GM19025 (cell line): ENCODE measurements at regions not wholly inside any gene's neighbourhood (a gene's known extent, or its start where the extent isn't known, plus 50 kb on each side); places are given as distances from the start of the nearest gene placed in this dataset.

Source experiments
- ATAC-seq: cut with Tn5 transposase; IDR thresholded peaks from one replicate; pipeline ENCODE4 v1.9.1; 2021; ENCODE audit warnings: mild to moderate bottlenecking, low read depth, moderate library complexity; ENCODE audit not compliant: unreplicated experiment

- no peak for ATAC-seq
These were observed 314.8 kb downstream of the DIPK2A start for GRCh38 chr3:144286235-144286910.

GRCh38 chr3:144287001-144287400 lies 315.4 kb downstream of the DIPK2A start:
- ATAC-seq, result no peak

GRCh38 chr3:144289057-144289456 lies 317.4 kb downstream of the DIPK2A start:
- no peak for ATAC-seq

GRCh38 chr3:144294659-144295538 lies 323.3 kb downstream of the DIPK2A start:
- ATAC-seq, result peak; percentile 66

- no peak for ATAC-seq
These were observed 324.0 kb downstream of the DIPK2A start for GRCh38 chr3:144295613-144296012.

- ATAC-seq, result no peak
These were observed 325.2 kb downstream of the DIPK2A start for GRCh38 chr3:144296808-144297207.

GRCh38 chr3:144301863-144302262 lies 330.2 kb downstream of the DIPK2A start:
- ATAC-seq, result no peak

- no peak for ATAC-seq
These were observed 336.3 kb downstream of the DIPK2A start for GRCh38 chr3:144307951-144308350.

GRCh38 chr3:144308396-144308795 lies 336.8 kb downstream of the DIPK2A start:
- ATAC-seq, result no peak

- no peak for ATAC-seq
These were observed 341.1 kb downstream of the DIPK2A start for GRCh38 chr3:144312702-144313101.

- ATAC-seq, result no peak
These were observed 343.3 kb downstream of the DIPK2A start for GRCh38 chr3:144314946-144315345.

GRCh38 chr3:144317961-144318360 lies 346.3 kb downstream of the DIPK2A start:
- ATAC-seq, result no peak

GRCh38 chr3:144324076-144324475 lies 352.5 kb downstream of the DIPK2A start:
- no peak for ATAC-seq

GRCh38 chr3:144332868-144333267 lies 361.2 kb downstream of the DIPK2A start:
- ATAC-seq, result no peak

- ATAC-seq, result no peak
These were observed 369.8 kb downstream of the DIPK2A start for GRCh38 chr3:144341471-144341870.

GRCh38 chr3:144343343-144343742 lies 371.7 kb downstream of the DIPK2A start:
- no peak for ATAC-seq

GRCh38 chr3:144343777-144344176 lies 372.2 kb downstream of the DIPK2A start:
- no peak for ATAC-seq

- no peak for ATAC-seq
These were observed 373.4 kb downstream of the DIPK2A start for GRCh38 chr3:144344925-144345548.

GRCh38 chr3:144350125-144350524 lies 378.5 kb downstream of the DIPK2A start:
- ATAC-seq, result no peak

GRCh38 chr3:144351011-144351410 lies 379.4 kb downstream of the DIPK2A start:
- no peak for ATAC-seq

GRCh38 chr3:144351773-144352365 lies 380.2 kb downstream of the DIPK2A start:
- no peak for ATAC-seq
